Esophagus muscularis mucosa (tissue), 3 donors: ENCODE measurements at regions not wholly inside any gene's neighbourhood (a gene's known extent, or its start where the extent isn't known, plus 50 kb on each side); places are given as distances from the start of the nearest gene placed in this dataset.

ENCODE experiments used
- CTCF ChIP-seq, 3 experiments: fragments of 200-600 bp in 2 of 3; fragments of 450-650 bp in 1 of 3; sonication (generic) in 2 of 3; IDR thresholded peaks; one replicate each; pipeline ENCODE4 v1.5.1; 2017 to 2019; ENCODE audit warnings: antibody characterized with exemption in 3 of 3, mild to moderate bottlenecking in 2 of 3, moderate library complexity in 1 of 3
- EP300 ChIP-seq: sonication (generic); formaldehyde crosslinking; IDR thresholded peaks from one replicate; pipeline ENCODE4 v1.6.1; 2017; ENCODE audit warnings: antibody characterized with exemption

DNA sequence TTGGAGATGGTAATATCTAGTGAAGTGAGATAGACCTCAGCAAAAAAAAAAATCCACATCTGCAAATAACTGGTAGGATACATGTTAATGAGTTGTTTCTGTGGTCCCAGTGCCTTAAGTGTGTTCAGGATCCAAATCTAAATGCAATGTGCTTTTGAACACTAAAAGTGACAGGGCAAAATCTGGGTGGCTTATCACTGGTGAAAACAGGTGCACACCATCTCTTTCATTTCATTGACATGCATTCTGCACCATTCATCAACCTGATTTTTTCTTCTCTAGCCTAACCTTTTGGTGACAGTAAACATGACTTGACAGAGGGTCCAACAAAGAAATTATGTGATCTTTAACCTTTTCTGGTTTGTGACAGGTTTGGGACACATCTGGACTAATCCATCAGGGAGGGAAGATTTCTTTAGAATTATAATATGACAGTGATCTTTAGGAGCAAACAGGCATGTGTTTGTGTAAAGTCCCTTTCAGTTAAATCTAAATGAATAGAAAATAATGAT is 201.6 kb upstream of the NEGR1 start:
- TF ChIP-seq CTCF (IDR thresholded peaks at IDR 0.05) (no peak), EP300 (no peak)
